ENCODE measurements at regions not wholly inside any gene's neighbourhood (a gene's known extent, or its start where the extent isn't known, plus 50 kb on each side); places are given as distances from the start of the nearest gene placed in this dataset.

DNA sequence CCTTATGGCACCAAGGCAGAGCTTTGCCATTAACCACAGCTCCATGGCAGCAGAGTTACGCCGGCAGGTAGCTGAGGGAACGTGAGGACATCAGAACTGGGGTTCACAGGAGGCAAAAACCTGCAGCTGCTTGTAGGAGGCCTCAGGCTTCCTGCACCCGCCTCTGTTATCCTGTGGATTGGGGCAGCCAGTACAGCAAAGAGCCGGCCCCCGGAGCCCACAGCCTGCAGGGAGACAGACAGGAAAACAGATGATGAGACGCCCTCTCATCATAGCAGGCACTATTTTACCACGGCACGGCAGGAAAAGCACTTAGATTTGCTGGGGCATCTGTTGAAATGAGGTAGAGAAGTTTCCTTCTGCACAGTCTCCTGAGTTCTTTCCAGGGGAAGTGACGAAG lies 870.3 kb downstream of the TBC1D22A start:
- TF ChIP-seq CTCF (IDR thresholded peaks at IDR 0.05), result no peak
- TF ChIP-seq EZH2 (IDR thresholded peaks at IDR 0.05; ENCODE audit: borderline replicate concordance, insufficient read depth, low read depth, low read length, poor library complexity, severe bottlenecking), result no peak
